ENCODE measurements at regions not wholly inside any gene's neighbourhood (a gene's known extent, or its start where the extent isn't known, plus 50 kb on each side); places are given as distances from the start of the nearest gene placed in this dataset.

DNA sequence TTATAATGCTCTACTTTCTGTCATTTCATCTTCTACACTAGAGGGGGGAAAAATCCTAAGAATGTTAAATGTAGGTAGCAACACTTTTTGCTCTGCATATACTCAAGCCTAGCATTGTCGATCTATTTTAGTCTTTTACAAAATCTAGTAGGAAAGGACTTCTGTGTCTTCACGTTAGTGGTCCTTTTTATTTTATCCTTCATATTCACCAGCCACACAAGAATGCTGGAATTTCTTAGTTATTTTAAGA lies 253.0 kb upstream of the FLRT2 start:
- TF ChIP-seq, protein P1, sequence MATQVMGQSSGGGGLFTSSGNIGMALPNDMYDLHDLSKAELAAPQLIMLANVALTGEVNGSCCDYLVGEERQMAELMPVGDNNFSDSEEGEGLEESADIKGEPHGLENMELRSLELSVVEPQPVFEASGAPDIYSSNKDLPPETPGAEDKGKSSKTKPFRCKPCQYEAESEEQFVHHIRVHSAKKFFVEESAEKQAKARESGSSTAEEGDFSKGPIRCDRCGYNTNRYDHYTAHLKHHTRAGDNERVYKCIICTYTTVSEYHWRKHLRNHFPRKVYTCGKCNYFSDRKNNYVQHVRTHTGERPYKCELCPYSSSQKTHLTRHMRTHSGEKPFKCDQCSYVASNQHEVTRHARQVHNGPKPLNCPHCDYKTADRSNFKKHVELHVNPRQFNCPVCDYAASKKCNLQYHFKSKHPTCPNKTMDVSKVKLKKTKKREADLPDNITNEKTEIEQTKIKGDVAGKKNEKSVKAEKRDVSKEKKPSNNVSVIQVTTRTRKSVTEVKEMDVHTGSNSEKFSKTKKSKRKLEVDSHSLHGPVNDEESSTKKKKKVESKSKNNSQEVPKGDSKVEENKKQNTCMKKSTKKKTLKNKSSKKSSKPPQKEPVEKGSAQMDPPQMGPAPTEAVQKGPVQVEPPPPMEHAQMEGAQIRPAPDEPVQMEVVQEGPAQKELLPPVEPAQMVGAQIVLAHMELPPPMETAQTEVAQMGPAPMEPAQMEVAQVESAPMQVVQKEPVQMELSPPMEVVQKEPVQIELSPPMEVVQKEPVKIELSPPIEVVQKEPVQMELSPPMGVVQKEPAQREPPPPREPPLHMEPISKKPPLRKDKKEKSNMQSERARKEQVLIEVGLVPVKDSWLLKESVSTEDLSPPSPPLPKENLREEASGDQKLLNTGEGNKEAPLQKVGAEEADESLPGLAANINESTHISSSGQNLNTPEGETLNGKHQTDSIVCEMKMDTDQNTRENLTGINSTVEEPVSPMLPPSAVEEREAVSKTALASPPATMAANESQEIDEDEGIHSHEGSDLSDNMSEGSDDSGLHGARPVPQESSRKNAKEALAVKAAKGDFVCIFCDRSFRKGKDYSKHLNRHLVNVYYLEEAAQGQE (IDR thresholded peaks at IDR 0.05; ENCODE audit: insufficient read depth in 1 of 2, low read depth in 2 of 2, low read length in 2 of 2): no peak
- TF ChIP-seq FOXP2 (optimal IDR thresholded peaks at IDR 0.05; ENCODE audit: borderline replicate concordance, extremely low read depth, extremely low read length, insufficient read depth) (no peak), TAF1 (IDR thresholded peaks at IDR 0.05; ENCODE audit: borderline replicate concordance, insufficient read depth, low read length) (no peak), SIN3A (IDR thresholded peaks at IDR 0.05; ENCODE audit: borderline replicate concordance, insufficient read depth, low read length) (no peak), POLR2AphosphoS5 (IDR thresholded peaks at IDR 0.05; ENCODE audit: low read depth, low read length) (no peak)

DNA sequence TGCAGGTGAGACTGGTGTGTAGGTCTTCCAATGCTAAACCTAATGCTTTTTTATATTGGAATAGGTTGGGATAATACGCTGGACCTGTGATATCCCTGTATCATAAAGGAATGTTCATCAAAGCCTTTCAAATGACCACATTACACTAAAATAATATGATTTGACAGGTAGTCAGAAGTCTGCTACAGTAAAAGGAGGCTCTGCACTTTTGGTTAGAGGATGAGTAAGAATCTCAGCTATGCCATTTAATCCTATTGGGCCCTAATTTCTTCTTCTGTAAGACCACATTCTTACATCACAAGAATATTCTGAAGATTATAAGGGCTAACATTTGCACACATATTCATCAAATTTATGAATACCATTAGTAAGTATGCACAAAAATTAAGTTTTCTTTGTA lies 250.5 kb upstream of the FLRT2 start:
- no peak for TF ChIP-seq POLR2AphosphoS5 (IDR thresholded peaks at IDR 0.05; ENCODE audit: low read depth, low read length)
- TF ChIP-seq TAF1 (IDR thresholded peaks at IDR 0.05; ENCODE audit: borderline replicate concordance, insufficient read depth, low read length): no peak
- TF ChIP-seq SIN3A (IDR thresholded peaks at IDR 0.05; ENCODE audit: borderline replicate concordance, insufficient read depth, low read length): no peak
- TF ChIP-seq FOXP2 (optimal IDR thresholded peaks at IDR 0.05; ENCODE audit: borderline replicate concordance, extremely low read depth, extremely low read length, insufficient read depth): no peak

DNA sequence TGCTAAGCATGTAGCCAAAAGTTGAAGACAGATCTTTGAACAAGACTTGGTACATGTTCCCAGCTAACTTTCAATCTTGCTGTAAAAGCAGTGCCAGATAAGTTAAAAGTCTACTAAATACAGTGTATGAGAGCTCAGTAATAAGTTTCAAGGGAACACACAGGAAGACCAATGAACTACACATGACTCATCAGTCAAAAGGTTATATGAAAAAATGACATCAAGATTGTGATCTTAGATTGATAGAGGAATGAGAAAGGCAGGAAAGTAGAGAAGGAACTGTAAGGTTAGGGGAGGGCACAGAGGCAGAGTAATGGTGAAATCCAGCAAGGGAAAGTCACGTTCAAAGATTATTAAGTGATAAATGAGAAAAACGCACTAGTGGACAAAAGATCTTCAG lies 249.9 kb upstream of the FLRT2 start:
- TF ChIP-seq TAF1 (IDR thresholded peaks at IDR 0.05; ENCODE audit: borderline replicate concordance, insufficient read depth, low read length) (no peak), SIN3A (IDR thresholded peaks at IDR 0.05; ENCODE audit: borderline replicate concordance, insufficient read depth, low read length) (no peak), POLR2AphosphoS5 (IDR thresholded peaks at IDR 0.05; ENCODE audit: low read depth, low read length) (no peak), FOXP2 (optimal IDR thresholded peaks at IDR 0.05; ENCODE audit: borderline replicate concordance, extremely low read depth, extremely low read length, insufficient read depth) (no peak)
- TF ChIP-seq, protein P1 (IDR thresholded peaks at IDR 0.05; ENCODE audit: insufficient read depth in 1 of 2, low read depth in 2 of 2, low read length in 2 of 2): no peak

DNA sequence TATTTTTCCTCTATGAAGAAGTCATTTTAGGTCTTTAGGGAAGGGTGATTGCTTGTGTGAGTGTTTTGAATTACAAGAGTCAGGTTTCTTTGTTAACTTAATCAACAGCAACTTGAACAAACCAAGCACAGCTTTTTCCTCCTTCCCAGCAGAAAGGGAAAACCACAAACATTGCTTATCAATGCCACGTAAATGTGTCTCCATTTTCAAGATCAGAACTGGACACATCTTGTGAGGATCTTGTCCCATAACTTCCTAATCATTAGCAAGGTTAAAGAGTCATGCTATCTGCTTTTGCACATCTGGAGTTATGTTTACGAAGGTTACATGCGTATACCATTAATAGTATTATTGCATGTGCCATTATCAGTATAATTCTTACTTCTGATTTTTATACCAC lies 248.0 kb upstream of the FLRT2 start:
- no peak for TF ChIP-seq POLR2AphosphoS5 (IDR thresholded peaks at IDR 0.05; ENCODE audit: low read depth, low read length)
- TF ChIP-seq FOXP2 (optimal IDR thresholded peaks at IDR 0.05; ENCODE audit: borderline replicate concordance, extremely low read depth, extremely low read length, insufficient read depth): no peak
- no peak for TF ChIP-seq SIN3A (IDR thresholded peaks at IDR 0.05; ENCODE audit: borderline replicate concordance, insufficient read depth, low read length)
- TF ChIP-seq TAF1 (IDR thresholded peaks at IDR 0.05; ENCODE audit: borderline replicate concordance, insufficient read depth, low read length): no peak

DNA sequence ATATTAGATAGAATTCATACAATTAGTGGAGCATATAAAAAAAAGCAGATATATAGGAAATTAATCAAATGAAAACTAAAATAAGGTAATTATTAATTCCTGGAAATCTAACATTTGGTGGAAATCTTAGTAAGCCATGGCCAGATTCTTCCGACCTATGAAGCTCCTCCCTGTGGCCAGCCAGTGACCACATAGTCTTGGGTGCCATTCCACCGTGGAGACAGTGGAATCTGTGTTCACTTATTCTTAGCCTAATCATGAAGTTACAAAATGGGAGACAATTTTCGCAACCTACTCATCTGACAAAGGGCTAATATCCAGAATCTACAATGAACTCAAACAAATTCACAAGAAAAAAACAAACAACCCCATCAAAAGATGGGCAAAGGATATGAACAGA lies 241.9 kb upstream of the FLRT2 start:
- no peak for TF ChIP-seq POLR2AphosphoS5 (IDR thresholded peaks at IDR 0.05; ENCODE audit: low read depth, low read length)
- TF ChIP-seq FOXP2 (optimal IDR thresholded peaks at IDR 0.05; ENCODE audit: borderline replicate concordance, extremely low read depth, extremely low read length, insufficient read depth): no peak
- no peak for TF ChIP-seq TAF1 (IDR thresholded peaks at IDR 0.05; ENCODE audit: borderline replicate concordance, insufficient read depth, low read length)
- no peak for TF ChIP-seq SIN3A (IDR thresholded peaks at IDR 0.05; ENCODE audit: borderline replicate concordance, insufficient read depth, low read length)
- TF ChIP-seq, protein P1 (IDR thresholded peaks at IDR 0.05; ENCODE audit: insufficient read depth in 1 of 2, low read depth in 2 of 2, low read length in 2 of 2): no peak

DNA sequence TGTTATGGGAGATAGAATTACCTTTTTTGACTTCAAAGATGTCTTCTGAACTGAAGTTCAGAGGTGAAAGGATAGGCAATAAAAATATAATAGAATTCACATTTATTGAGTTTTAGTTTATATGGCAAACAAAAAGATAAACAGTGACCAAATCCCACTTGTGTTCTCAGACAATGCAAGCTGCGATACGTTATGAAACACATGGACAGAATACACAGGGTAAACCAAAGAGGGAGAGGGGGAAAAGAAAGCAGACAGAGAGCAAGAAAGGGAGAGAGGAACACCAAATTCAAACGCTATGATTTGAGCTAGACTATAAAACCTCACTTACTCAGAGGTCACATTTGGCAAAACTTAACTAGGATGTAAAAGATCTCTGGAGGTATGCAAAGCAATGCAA lies 238.2 kb upstream of the FLRT2 start:
- no peak for TF ChIP-seq SIN3A (IDR thresholded peaks at IDR 0.05; ENCODE audit: borderline replicate concordance, insufficient read depth, low read length)
- TF ChIP-seq FOXP2 (optimal IDR thresholded peaks at IDR 0.05; ENCODE audit: borderline replicate concordance, extremely low read depth, extremely low read length, insufficient read depth): no peak
- no peak for TF ChIP-seq POLR2AphosphoS5 (IDR thresholded peaks at IDR 0.05; ENCODE audit: low read depth, low read length)
